GM23248 (cell line): ENCODE measurements at regions not wholly inside any gene's neighbourhood (a gene's known extent, or its start where the extent isn't known, plus 50 kb on each side); places are given as distances from the start of the nearest gene placed in this dataset.

ENCODE experiments used
- EZH2 ChIP-seq: fragments of 200-600 bp; sonication (generic); IDR thresholded peaks from 2 replicates; pipeline ENCODE4 v1.6.1; 2018; ENCODE audit warnings: antibody characterized with exemption, mild to moderate bottlenecking; ENCODE audit not compliant: insufficient read depth, poor library complexity, severe bottlenecking
- EZH2phosphoT487 ChIP-seq: fragments of 200-600 bp; sonication (generic); IDR thresholded peaks from 2 replicates; pipeline ENCODE4 v1.6.1; 2018; ENCODE audit warnings: antibody characterized with exemption, moderate library complexity, mild to moderate bottlenecking, low read depth; ENCODE audit not compliant: insufficient read depth

GRCh38 chr12:58554522-58555157 lies 365.7 kb downstream of the LRIG3 start:
- no peak for TF ChIP-seq EZH2phosphoT487
- TF ChIP-seq EZH2, result no peak
